ENCODE measurements at regions not wholly inside any gene's neighbourhood (a gene's known extent, or its start where the extent isn't known, plus 50 kb on each side); places are given as distances from the start of the nearest gene placed in this dataset.

DNA sequence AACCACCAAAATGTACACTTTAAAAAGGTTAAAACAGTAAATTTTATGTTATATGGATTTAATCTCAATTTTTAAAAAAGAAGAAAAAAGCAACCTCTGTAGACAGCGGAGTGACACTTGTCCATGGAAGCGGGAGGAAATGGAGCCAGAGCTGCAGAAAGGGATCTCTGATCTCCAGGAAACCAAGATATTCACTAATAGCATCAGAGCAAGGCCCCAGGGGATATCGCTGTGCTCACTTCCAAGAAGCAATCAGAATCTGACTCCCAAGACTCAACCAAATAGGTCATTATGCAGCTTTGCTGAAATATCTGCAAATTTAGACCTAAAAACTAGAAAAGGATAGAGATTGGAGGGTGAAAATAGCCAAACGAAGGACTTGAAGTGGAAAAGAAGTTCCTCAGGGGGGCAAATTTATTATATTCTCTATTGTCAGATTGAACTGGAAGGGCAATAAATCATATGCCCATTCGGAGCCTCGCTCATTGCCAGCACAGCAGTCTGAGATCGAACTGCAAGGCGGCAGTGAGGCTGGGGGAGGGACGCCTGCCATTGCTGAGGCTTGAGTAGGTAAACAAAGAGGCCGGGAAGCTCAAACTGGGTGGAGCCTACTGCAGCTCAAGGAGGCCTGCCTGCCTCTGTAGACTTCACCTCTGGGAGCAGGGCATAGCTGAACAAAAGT, 62.0 kb upstream of the ATP2C1 start:
- TF ChIP-seq TCF7 (IDR thresholded peaks at IDR 0.05; ENCODE audit: borderline replicate concordance) (no peak), SIX5 (IDR thresholded peaks at IDR 0.05; ENCODE audit: low read depth, low read length, severe bottlenecking) (no peak), BACH1 (IDR thresholded peaks at IDR 0.05; ENCODE audit: borderline replicate concordance) (no peak), BRCA1 (IDR thresholded peaks at IDR 0.05; ENCODE audit: low read depth, low read length) (no peak), SKIL (IDR thresholded peaks at IDR 0.05; ENCODE audit: low read depth, poor library complexity, severe bottlenecking) (no peak), POLR2AphosphoS5 (IDR thresholded peaks at IDR 0.05; ENCODE audit: low read length) (no peak), POLR2A (IDR thresholded peaks at IDR 0.05; ENCODE audit: low read depth, low read length) (no peak), NR2C1 (IDR thresholded peaks at IDR 0.05) (no peak), CHD1 (IDR thresholded peaks at IDR 0.05; ENCODE audit: low read depth, low read length) (no peak)
- TF ChIP-seq, protein P1, sequence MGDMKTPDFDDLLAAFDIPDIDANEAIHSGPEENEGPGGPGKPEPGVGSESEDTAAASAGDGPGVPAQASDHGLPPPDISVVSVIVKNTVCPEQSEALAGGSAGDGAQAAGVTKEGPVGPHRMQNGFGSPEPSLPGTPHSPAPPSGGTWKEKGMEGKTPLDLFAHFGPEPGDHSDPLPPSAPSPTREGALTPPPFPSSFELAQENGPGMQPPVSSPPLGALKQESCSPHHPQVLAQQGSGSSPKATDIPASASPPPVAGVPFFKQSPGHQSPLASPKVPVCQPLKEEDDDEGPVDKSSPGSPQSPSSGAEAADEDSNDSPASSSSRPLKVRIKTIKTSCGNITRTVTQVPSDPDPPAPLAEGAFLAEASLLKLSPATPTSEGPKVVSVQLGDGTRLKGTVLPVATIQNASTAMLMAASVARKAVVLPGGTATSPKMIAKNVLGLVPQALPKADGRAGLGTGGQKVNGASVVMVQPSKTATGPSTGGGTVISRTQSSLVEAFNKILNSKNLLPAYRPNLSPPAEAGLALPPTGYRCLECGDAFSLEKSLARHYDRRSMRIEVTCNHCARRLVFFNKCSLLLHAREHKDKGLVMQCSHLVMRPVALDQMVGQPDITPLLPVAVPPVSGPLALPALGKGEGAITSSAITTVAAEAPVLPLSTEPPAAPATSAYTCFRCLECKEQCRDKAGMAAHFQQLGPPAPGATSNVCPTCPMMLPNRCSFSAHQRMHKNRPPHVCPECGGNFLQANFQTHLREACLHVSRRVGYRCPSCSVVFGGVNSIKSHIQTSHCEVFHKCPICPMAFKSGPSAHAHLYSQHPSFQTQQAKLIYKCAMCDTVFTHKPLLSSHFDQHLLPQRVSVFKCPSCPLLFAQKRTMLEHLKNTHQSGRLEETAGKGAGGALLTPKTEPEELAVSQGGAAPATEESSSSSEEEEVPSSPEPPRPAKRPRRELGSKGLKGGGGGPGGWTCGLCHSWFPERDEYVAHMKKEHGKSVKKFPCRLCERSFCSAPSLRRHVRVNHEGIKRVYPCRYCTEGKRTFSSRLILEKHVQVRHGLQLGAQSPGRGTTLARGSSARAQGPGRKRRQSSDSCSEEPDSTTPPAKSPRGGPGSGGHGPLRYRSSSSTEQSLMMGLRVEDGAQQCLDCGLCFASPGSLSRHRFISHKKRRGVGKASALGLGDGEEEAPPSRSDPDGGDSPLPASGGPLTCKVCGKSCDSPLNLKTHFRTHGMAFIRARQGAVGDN (IDR thresholded peaks at IDR 0.05), result no peak

Data from GM12878 (cell line).